Hematopoietic multipotent progenitor cell (in vitro differentiated cells): ENCODE measurements at regions not wholly inside any gene's neighbourhood (a gene's known extent, or its start where the extent isn't known, plus 50 kb on each side); places are given as distances from the start of the nearest gene placed in this dataset.

Experiments used
- DNase-seq, 3 donors: peaks; one replicate each; pipeline ENCODE4 v3.0.0-alpha.2; 2011 to 2015; ENCODE audit warnings: low read depth in 2 of 3, low spot score in 2 of 3

GRCh38 chr4:120434756-120435155 lies 368.1 kb upstream of the MAD2L1 start:
- no peak for DNase-seq

GRCh38 chr4:120432301-120432860 lies 365.7 kb upstream of the MAD2L1 start:
- DNase-seq: no peak

GRCh38 chr4:120431180-120431579 lies 364.5 kb upstream of the MAD2L1 start:
- DNase-seq: no peak

- DNase-seq: no peak
Observed at GRCh38 chr4:120418146-120418545, 351.5 kb upstream of the MAD2L1 start.

GRCh38 chr4:120415896-120416295 lies 349.2 kb upstream of the MAD2L1 start:
- no peak for DNase-seq

GRCh38 chr4:120406960-120407359 lies 340.3 kb upstream of the MAD2L1 start:
- DNase-seq: no peak

- DNase-seq: no peak
Observed at GRCh38 chr4:120403296-120403695, 336.6 kb upstream of the MAD2L1 start.

GRCh38 chr4:120400441-120400840 lies 333.8 kb upstream of the MAD2L1 start:
- DNase-seq: no peak

- DNase-seq: no peak
Observed at GRCh38 chr4:120399826-120400225, 333.2 kb upstream of the MAD2L1 start.

GRCh38 chr4:120395746-120396145 lies 329.1 kb upstream of the MAD2L1 start:
- no peak for DNase-seq

- DNase-seq: no peak
Observed at GRCh38 chr4:120355881-120356280, 289.2 kb upstream of the MAD2L1 start.

- DNase-seq: no peak
Observed at GRCh38 chr4:120354381-120354780, 287.7 kb upstream of the MAD2L1 start.

- no peak for DNase-seq
Observed at GRCh38 chr4:120353235-120353634, 286.6 kb upstream of the MAD2L1 start.

GRCh38 chr4:120352739-120353138 lies 286.1 kb upstream of the MAD2L1 start:
- no peak for DNase-seq

GRCh38 chr4:120348948-120349347 lies 282.3 kb upstream of the MAD2L1 start:
- no peak for DNase-seq

GRCh38 chr4:120348521-120348920 lies 281.9 kb upstream of the MAD2L1 start:
- no peak for DNase-seq

GRCh38 chr4:120331486-120332370 lies 265.1 kb upstream of the MAD2L1 start:
- DNase-seq: no peak

- DNase-seq: no peak
Observed at GRCh38 chr4:120329386-120329785, 262.7 kb upstream of the MAD2L1 start.

- DNase-seq: no peak
Observed at GRCh38 chr4:120327276-120327675, 260.6 kb upstream of the MAD2L1 start.

- DNase-seq: no peak
Observed at GRCh38 chr4:120319046-120319767, 252.6 kb upstream of the MAD2L1 start.

GRCh38 chr4:120318196-120318846 lies 251.7 kb upstream of the MAD2L1 start:
- no peak for DNase-seq
